ENCODE measurements at regions not wholly inside any gene's neighbourhood (a gene's known extent, or its start where the extent isn't known, plus 50 kb on each side); places are given as distances from the start of the nearest gene placed in this dataset.
A peak's percentile ranks its signal among the peaks of the same experiment; 100 is the strongest.
"Not testable (repeated sequence)": the region's sequence is repeated elsewhere in the genome, so short reads cannot be mapped to it uniquely, and the experiment has no call there.

- DNase-seq (ENCODE audit: low spot score) = no peak
Measured at GRCh38 chr3:174460831-174461230, 398.3 kb upstream of the NAALADL2 start.

GRCh38 chr3:174462916-174463315 is 396.2 kb upstream of the NAALADL2 start:
- no peak for DNase-seq (ENCODE audit: low spot score)

- DNase-seq (ENCODE audit: low spot score) = no peak
Measured at GRCh38 chr3:174465177-174465576, 394.0 kb upstream of the NAALADL2 start.

GRCh38 chr3:174466471-174467054 is 392.6 kb upstream of the NAALADL2 start:
- DNase-seq (ENCODE audit: low spot score) = no peak

- DNase-seq (ENCODE audit: low spot score) = no peak
Measured at GRCh38 chr3:174477491-174477890, 381.6 kb upstream of the NAALADL2 start.

GRCh38 chr3:174480767-174481166 is 378.4 kb upstream of the NAALADL2 start:
- DNase-seq (ENCODE audit: low spot score) = no peak

DNA sequence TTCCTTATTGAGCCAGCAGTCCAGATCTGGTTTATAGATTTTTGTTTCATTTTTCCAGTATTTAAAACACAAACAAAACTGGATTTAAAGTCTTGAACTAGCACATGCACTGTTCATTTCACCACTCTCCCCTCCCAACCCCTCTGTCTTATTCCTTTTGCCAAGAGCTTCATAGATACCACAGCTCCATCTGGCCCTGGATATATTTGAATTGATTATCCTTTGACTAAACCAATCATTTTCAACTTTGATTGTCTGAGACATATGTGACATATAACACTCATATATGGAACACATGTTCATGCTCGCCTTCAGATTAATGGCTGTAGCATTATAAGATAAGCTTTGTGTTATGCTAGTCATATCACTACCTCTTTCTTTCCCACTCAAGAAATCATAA is 376.6 kb upstream of the NAALADL2 start:
- no peak for DNase-seq (ENCODE audit: low spot score)

DNA sequence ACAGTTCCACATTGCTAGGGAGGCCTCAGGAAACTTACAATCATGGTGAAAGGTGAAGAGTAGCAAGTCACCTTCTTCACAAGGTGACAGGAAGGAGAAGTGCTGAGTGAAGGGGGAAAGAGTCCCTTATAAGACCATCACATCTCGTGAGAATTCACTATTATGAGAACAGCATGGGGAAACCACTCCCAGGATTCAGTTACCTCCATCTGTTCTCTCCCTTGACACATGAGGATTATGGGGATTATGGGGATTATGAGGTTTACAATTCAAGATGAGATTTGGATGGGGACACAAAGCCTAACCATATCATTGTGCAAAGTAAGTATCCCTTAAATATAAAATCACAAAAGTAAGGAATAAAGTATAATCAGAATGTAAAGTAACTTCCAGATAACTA is 375.9 kb upstream of the NAALADL2 start:
- no peak for DNase-seq (ENCODE audit: low spot score)

DNA sequence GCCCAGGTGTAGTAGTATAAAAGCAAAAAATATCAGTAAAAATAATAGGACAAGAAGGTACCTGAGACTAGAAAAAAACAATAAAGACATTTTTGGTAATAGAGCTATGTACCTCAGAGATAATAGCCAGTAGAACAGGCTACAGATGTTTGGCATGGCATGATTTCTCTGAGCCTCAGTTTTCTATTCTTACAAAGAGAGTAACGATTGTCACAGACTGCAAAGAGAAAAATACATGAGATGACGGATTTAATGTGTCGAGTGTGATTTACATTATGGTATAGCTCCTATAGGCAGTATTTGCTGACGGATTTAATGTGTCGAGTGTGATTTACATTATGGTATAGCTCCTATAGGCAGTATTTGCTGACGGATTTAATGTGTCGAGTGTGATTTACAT is 375.3 kb upstream of the NAALADL2 start:
- DNase-seq (ENCODE audit: low spot score) = not testable (repeated sequence)

- no peak for DNase-seq (ENCODE audit: low spot score)
Measured at GRCh38 chr3:174488527-174488926, 370.6 kb upstream of the NAALADL2 start.

- peak; percentile 9 for DNase-seq (ENCODE audit: low spot score)
Measured at GRCh38 chr3:174495311-174495710, 363.8 kb upstream of the NAALADL2 start.

DNA sequence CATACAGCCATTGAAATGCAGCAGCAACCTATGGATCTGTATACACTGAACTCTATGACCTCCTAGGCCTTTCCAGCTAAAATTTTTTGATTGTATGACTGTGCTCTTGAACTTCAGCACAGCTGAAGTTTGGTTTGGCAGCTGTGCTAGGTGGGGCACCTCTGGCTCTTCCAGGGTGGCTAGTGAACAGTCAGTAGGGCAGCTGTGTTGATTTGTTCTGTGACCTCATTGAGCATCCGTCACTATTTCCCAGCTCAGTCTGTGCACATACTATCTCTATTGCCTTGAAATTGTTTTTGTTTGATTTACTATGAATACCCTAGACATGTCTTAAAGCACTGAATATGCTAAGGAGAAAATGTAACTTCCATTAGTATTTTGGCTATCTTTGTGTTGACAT is 363.2 kb upstream of the NAALADL2 start:
- peak; percentile 2 for DNase-seq (ENCODE audit: low spot score)

GRCh38 chr3:174498638-174499037 is 360.5 kb upstream of the NAALADL2 start:
- peak; percentile 17 for DNase-seq (ENCODE audit: low spot score)

DNA sequence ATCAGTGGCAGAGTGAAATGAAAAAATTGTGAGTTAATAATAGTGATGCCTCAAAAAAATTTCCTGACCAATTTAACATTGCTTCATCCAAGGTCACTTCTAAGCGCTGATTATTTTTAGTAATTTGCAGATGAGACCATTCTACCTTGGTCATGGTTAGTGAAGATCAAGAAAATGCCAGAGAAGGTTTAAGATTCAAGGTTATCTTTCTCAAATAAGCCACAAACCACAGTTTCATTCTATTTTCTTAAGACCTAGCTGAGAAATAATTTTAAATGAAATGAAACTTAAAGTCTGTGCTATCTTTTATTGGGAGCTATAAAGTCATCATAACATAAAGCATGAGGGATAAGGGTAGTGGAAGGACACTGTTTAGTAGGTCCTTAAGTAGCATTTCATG is 353.9 kb upstream of the NAALADL2 start:
- DNase-seq (ENCODE audit: low spot score) = no peak

DNA sequence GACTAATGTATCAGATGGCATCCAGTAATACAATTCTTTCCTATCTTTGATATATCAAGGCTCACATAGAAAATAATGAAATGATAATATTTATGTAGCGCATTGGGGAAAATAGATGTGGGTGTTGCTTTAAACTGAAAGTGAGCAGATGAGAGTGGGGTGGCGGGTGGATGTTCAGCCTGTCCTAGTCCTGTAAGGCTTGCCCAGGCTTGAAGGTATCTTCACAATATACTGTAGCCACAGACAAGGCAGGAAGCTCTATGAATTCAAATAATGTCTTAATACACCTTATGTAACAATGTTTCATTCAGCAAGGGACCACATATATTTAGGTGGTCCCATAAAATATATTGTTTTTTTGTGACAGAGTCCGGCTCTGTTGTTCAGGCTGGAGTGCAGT is 334.9 kb upstream of the NAALADL2 start:
- no peak for DNase-seq (ENCODE audit: low spot score)

DNA sequence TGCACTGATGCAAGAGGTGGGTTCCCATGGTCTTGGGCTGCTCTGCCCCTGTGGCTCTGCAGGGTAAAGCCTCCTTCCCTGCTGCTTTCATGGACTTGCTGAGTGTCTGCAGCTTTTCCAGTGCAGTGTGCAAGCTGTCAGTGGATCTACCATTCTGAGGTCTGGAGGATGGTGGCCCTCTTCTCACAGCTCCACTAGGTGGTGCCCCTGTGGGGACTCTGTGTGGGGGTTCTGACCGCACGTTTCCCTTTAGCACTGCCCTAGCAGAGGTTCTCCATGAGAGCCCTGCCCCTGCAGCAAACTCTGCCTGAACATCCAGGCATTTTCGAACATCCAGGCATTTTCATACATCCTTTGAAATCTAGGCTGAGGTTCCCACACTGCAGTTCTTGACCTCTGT is 329.8 kb upstream of the NAALADL2 start:
- DNase-seq (ENCODE audit: low spot score) = no peak

- no peak for DNase-seq (ENCODE audit: low spot score)
Measured at GRCh38 chr3:174531262-174531982, 327.7 kb upstream of the NAALADL2 start.

DNA sequence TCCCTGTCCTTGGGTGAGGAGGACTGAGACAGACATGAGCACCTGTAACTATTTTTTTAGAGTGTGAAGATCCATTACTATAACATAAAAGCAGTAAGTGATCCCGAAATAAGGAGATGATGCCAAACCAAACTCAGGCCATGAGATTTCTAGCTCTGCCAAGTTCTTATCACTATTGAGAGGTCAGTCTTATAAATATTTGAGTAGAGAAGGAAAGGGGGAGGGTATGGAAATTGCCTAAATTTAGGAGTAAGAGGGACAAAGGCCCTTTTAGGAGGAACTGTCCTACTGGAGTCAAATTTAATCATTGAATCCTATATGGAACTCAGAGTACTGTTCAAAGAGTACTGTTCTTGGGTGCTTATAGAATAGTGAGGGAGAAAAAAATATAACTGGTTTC is 326.9 kb upstream of the NAALADL2 start:
- no peak for DNase-seq (ENCODE audit: low spot score)

DNA sequence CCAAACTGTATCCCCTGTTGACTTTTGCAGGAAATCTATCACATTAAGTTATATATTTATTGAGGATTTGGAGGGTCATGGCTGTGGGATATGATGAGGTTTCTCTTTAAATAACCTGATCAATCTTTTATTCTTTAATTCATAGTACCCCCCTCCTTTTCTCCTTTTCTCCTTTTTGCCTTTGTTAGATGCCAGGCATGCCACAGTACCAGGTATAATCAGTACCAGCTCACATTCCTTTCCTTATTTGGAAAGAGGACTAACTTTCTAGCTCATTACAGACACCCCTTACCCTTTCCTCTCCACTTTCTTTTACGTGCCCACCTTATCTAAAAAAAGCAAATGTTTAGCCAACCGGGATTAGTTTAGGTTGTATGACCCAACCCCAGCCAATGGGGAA is 326.4 kb upstream of the NAALADL2 start:
- DNase-seq (ENCODE audit: low spot score) = no peak

DNA sequence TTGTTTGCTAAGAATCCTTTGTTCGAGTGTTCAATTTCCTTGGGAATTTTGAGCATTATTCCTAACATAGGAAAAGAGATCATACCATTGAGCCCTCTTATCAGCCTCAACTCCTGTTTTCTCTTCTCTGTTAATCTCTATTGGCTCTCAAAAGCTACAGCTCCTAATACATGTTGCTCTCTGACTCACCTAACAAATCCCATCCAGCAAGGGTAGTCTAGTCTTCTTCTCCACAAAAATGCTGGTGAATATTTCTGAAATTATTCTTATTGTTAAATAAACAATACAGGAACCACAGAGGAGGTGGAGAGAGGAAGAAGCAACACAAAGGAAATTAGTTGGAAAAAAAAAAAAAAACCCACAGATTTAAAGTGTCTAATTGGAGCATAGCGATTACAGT is 325.8 kb upstream of the NAALADL2 start:
- DNase-seq (ENCODE audit: low spot score) = peak; percentile 64

DNA sequence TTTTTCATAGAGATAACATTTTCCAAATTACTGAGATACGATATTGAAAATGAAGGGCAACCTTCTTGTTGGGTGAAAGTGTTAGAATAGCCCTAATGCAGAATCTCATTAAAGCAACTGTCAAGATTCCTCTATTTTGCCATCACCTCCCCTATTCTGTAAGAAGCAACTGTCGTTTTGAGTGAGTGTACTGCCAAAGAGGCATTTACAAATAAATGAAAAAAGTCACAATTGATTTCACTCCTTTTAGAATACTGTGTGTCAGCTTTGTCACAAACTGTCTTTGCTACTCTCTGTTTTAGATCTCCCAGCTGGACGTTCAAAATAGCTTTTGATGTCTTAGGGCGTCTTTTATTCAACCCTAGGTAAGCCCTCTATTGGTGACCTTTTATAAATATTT is 322.8 kb upstream of the NAALADL2 start:
- DNase-seq (ENCODE audit: low spot score) = no peak

DNA sequence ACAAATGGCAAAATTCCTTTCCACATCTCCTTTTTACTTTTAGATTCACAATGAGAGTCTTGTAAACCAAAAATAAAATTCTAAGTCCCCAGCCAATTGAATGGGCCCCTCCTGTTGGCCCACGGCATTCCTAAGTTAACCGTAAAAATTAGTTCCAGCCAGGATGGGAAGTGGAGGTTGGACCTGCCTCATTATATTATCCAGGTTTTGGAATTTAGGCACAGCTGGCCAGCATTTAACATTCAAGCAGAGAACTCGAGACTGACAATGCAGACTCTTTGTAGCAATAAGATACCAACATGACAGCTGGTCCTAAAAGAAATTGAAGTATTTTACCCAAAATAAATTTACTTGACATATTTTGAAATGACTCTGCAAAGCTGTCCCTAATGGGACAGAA is 321.0 kb upstream of the NAALADL2 start:
- DNase-seq (ENCODE audit: low spot score) = no peak

DNA sequence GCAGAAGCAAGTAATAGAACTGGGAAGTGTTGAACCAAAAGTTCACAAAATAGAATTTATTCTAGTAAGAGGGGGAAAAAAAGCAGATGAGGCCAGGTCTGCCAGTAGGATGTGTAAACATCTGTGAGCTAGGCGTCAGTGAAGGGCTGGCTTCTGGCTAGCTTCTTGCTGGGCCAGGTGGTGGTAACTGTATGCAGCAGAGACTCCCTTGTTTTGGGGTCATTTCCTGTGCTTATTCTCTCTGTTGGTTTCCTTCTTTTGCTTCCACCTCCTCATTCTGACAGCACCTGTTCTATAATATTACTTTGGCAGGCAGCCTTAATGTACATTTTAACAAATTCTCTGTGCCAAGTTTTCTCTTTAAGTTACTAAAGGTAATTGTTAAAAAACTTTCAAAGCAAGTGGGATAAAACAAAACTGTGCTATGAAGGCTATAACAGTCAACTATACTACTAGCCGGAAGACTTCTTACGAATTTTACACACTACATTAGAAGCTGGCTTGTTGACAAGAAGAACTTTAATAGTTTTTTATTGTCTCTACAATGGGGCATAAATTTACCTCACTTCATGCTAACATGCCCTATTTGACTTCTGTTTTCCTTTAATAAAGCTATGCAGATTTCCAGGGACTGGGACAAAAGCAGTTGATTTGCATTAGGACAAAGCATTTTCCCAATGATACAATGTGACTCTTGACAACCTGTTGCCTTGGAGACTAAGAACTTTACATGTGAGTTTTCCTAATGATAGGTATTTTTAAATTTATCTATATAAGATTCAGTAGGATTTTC is 318.8 kb upstream of the NAALADL2 start:
- DNase-seq (ENCODE audit: low spot score) = no peak
